NB4 (cell line): ENCODE measurements at regions not wholly inside any gene's neighbourhood (a gene's known extent, or its start where the extent isn't known, plus 50 kb on each side); places are given as distances from the start of the nearest gene placed in this dataset.

Source experiments
- CTCF ChIP-seq: IDR thresholded peaks from one replicate; pipeline ENCODE4 v1.5.1; 2012; ENCODE audit warnings: low read depth, low read length
- MAX ChIP-seq: IDR thresholded peaks from 2 replicates; pipeline ENCODE4 v1.6.1; 2011; ENCODE audit warnings: low read depth, low read length
- MYC ChIP-seq: IDR thresholded peaks from 2 replicates; pipeline ENCODE4 v1.6.1; 2011; ENCODE audit warnings: low read depth, low read length
- POLR2A ChIP-seq: IDR thresholded peaks from 2 replicates; pipeline ENCODE4 v1.6.1; 2011; ENCODE audit warnings: mild to moderate bottlenecking; ENCODE audit not compliant: insufficient read length; ENCODE audit errors: extremely low read depth

GRCh38 chr1:69283516-69283915 lies 284.2 kb upstream of the LRRC7 start:
- TF ChIP-seq CTCF (no peak), POLR2A (no peak), MYC (no peak), MAX (no peak)
